UCSD-AML1 (cell line): ENCODE measurements at regions not wholly inside any gene's neighbourhood (a gene's known extent, or its start where the extent isn't known, plus 50 kb on each side); places are given as distances from the start of the nearest gene placed in this dataset.
"Not testable (repeated sequence)": the region's sequence is repeated elsewhere in the genome, so short reads cannot be mapped to it uniquely, and the experiment has no call there.

ENCODE experiments used
- DNase-seq: peaks from one replicate; lab custom pipeline; 2025; ENCODE audit not compliant: unreplicated experiment; lab: John Stamatoyannopoulos, UW

DNA sequence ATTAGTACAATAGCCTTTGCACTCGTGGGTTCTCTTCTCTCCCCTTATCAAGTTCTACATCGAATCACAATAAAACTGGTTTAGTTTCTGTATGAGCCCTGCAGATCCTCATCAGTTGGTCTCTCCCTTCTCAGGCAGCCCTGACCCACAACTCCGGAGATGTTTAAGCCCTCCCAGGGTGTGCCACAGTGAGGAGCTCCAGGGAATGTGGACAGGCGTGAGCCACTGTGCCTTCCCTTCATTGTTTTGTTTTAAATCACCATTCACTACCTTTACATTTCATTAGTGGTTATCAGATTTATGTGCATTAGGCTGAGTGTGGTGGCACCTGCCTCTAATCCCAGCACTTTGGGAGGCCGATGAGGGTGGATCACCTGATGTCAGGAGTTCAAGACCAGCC, 133.2 kb downstream of the LARP7 start:
- DNase-seq = no peak

DNA sequence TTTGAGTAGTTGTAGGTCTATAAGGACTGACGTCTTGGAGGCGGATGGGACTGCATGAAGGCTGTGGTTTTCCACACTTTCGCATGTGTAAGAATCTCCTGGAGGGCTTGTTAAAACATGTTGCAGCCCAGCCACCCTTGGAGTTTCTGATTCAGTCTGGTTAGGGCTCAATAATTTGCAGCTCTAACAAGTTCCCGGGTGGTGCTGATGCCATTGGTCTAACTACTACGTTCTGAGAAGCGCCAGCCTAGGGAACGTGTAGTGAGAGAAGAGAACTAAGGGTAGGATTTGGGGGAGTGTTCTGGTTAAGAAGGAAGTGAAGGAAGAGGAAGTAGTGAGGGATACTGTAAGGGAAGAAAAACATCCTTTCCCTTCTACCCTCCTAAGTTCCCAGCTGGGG, 138.9 kb downstream of the LARP7 start:
- DNase-seq = no peak

DNA sequence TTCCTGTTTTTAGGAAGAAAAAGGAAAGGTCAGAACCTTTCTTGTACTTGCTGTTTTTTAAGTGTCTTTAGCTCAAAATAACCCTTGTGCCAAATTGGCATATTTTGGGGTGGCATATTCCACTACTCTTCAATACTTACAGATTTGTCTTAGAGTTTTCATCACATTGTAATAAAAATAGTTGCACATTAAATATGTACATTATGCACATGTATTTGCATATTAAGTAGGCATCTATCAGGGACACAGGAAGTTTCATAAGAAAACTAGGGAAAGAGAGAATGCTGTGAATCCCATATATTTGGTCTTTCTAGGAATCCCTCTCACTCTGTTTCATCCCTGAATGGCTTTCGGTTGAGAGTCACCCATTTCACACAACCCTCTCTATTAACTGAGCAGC, 139.6 kb downstream of the LARP7 start:
- no peak for DNase-seq

DNA sequence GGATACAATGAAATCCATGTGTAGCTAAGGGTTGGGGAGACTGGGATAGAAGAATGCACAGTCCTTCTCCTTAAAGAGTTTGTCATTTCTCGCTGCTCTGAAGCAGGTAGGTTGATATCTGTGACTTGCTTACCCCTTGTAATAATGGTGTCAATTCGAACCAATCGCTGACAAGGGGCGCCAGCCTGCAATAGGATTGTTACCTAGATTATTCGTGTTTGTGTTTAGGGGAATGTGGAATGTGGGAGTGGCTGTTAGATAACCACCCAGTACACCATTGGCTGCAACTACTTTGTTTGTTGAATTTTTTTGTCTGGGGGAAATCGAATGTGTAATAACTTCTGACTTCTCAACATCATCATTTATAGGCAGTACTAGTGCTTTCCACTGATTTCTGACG, 141.6 kb downstream of the LARP7 start:
- DNase-seq = no peak

DNA sequence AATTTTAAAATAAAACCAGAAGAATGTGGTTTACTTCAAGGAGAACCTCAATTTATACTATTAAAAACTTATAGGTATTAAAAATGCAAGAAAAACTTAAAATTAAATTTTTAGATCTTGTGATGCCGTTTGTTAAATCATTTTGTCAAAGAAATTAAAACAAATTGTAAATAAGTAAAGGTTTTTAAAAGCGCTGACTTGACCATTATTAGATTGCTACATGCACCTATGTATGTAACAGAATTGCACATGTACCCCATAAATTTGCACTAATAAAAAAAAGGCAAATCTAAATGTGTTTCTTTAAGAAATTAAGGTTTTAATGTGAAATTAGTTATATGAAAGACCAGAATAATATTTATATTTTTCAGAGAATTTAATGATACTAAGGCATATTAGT, 156.1 kb downstream of the LARP7 start:
- no peak for DNase-seq

DNA sequence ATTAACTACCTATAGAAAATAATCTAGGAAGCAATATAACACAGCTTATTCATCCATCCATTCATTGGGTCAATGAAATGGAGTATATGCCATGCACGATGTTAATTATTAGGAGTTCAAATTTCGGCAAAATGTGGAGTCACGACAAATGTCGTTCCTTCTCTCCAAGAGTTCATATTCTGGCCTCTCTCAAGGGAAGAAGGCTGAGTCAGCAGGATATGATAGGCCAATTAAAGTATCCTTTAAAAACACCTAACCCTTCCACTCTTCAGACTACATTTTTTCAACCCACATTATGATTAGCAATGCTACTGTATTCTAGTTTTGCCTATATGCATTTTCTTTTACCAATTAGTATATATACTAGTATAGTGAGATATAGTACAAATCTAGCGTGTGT, 163.1 kb downstream of the LARP7 start:
- no peak for DNase-seq

- DNase-seq = no peak
These were observed 164.4 kb downstream of the LARP7 start for GRCh38 chr4:112801341-112801740.

DNA sequence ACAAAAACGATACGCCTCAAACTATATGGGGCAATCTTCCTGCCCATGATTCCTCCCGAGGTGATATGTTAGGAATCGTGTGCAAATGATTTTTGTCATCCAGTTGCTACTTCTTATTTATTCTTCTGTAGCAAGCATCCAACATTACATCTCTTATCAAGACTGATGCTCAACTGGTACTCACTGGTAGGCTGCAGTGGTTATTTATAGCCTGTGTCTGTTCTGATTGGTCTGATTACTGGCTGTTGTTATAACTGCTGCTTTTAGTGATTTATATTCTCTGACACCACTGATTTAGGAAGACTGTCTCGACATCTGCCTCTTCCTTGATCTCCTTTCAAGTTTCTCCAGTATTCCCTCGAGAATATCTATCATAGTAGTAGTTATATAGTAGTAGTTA, 165.8 kb downstream of the LARP7 start:
- no peak for DNase-seq

GRCh38 chr4:112807083-112807482, 170.1 kb downstream of the LARP7 start:
- DNase-seq = no peak

DNA sequence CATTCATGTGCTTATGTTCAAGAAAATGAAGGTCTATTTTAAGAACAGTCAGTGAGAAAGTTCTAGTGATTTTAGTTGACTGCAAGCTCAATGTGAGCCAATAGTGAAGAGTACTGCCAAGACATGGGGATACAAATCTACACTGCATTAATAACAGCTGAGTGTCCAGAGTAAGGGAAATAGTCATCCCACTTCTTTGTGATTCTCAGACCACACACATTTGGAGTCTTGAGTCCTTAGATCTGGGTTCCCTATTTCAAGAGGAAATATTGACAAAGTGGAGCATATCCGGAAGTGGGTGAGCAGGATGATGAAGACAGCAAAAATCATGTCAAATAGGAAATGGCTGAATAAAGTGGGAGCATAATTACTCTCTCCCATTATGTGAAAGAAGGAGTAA, 171.1 kb downstream of the LARP7 start:
- no peak for DNase-seq

- no peak for DNase-seq
These were observed 176.8 kb downstream of the LARP7 start for GRCh38 chr4:112813790-112814189.

DNA sequence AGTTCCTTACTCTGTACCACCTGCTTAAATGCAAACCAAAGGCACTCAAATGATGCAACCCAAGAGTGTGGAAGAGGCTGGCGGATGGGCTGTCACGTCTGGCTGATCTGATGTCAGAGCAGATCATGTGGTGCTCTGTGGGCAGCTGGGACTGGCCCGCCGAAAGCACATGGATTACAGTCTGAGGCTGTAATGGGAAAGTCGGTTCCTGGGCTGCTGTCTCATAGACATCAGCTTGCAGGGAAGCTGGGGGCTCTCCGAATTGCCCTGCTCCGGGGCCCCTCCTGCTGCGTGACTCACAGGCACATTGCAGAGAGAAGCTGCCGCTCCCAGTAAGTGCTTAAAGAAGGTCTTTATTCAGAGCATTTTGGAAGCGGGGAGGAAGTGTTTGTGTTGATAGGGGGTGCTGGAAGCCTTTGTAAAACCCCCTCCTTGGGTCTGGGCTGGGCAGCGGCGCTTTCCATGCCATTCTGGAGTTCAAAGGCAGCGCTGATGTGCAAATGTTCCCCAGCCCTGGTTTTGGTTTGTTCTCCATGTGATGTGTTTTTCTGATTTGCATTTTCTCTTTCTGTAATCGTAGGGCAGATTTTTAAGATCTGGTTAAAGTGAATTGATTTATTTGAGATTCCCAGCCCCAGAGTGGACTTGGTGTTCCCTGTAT, 181.1 kb downstream of the LARP7 start:
- DNase-seq = peak; percentile 14

DNA sequence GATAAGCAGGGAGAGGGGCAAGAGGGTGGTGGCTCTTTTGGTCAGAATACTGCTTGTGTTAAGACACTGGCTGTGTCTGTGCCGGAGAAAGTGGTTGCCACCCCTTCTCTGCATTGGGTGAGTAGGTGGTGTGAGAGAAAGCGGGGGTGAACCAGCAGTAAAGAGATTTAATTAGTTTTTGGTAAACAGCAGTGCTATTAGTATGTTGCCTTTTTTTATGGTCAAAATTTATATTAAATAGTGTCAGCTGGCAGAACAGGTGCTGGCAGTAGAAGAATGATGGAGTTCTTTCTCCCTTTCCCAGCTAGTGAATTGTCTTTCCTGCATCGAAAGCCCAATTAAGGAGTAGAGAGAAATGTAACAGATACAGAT, 181.6 kb downstream of the LARP7 start:
- DNase-seq = no peak

DNA sequence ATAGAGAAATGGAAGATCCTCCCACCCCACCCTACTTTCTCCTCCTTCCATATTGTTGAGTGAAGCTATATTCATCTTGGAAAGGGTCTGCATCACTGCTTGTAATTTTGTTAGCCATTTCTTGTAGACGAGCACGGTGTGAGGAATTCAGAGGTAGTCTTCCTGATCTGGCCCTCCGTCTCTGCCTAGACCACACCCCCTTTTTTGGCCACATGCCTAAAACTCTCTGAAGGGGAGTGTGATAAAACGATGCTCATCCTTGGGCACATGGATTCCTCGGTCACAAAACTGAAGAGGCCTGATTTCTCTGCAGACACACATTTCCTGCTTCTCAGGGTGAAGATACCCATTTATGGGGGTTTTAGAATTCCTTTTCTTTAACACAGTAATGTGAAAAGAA, 182.8 kb downstream of the LARP7 start:
- DNase-seq = no peak

GRCh38 chr4:112823156-112823555, 186.2 kb downstream of the LARP7 start:
- no peak for DNase-seq

- no peak for DNase-seq
These were observed 186.7 kb downstream of the LARP7 start for GRCh38 chr4:112823606-112824005.

DNA sequence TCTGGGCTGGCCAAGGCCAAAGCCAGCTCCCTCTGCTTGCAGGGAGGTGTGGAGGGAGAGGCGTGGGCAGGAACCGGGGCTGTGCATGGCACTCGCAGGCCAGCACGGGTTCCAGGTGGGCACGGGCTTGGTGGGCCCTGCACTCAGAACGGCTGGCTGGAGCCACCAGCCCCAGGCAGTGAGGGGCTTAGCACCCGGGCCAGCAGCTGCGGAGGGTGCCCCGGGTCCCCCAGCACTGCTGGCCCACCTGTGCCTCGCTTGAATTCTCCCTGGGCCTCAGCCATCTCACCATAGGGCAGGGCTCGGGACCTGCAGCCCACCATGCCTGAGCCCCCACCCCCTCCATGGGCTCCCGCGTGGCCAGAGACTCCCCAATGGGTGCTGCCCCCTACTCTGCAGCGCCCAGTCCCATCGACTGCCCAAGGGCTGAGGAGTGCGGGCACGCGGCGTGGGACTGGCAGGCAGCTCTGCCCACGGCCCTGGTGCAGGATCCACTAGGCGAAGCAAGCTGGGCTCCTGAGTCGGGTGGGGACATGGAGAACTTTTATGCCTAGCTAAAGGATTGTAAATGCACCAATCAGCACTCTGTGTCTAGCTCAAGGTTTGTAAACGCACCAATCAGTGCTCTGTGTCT, 193.9 kb downstream of the LARP7 start:
- no peak for DNase-seq

GRCh38 chr4:112832493-112832892, 195.6 kb downstream of the LARP7 start:
- DNase-seq = no peak

GRCh38 chr4:112836895-112837294, 200.0 kb downstream of the LARP7 start:
- no peak for DNase-seq

DNA sequence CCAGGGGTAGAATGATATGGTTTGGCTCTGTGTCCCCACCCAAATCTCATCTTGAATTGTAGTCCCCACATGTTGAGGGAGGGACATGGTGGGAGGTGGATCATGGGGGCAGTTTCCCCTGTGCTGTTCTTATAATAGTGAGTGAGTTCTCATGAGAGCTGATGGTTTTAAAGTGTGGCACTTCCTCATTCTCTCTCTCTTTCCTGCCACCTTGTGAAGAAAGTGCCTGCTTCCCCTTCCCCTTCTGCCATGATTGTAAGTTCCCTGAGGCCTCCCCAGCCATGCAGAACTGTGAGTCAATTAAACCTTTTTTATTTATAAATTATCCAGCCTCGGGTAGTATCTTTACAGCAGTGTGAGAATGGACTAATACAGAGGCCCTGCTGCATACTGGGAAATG, 201.1 kb downstream of the LARP7 start:
- not testable (repeated sequence) for DNase-seq

DNA sequence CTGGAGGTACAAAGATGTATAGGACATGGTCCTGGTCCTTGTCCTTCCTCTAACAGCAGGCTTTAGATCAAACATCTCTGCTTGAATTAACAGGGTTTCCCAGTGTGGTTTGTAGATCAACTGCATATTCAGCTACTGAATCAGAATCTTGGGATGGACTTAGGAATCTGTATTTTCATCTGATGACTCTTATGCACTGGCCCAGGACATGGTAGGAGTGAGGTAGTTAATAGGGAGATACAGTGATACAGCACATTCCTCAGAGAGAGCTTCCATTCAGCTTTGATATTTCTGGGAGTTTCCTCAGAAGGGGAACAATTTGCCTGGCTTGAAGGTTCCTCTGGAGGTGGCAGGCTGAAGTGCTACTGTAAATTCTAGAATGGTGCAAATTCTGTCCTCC, 203.1 kb downstream of the LARP7 start:
- DNase-seq = no peak

- DNase-seq = no peak
These were observed 203.7 kb downstream of the LARP7 start for GRCh38 chr4:112840619-112841018.

GRCh38 chr4:112842513-112842912, 205.6 kb downstream of the LARP7 start:
- no peak for DNase-seq
